Skeletal muscle cell (primary cell): ENCODE measurements at regions not wholly inside any gene's neighbourhood (a gene's known extent, or its start where the extent isn't known, plus 50 kb on each side); places are given as distances from the start of the nearest gene placed in this dataset.
A peak's percentile ranks its signal among the peaks of the same experiment; 100 is the strongest.

Experiments
- DNase-seq: peaks from one replicate; pipeline ENCODE4 v3.0.0-alpha.2; 2010; ENCODE audit warnings: low read depth
- H3K4me3 ChIP-seq: 2 replicates; pipeline ENCODE4 v1.5.1; 2011; ENCODE audit warnings: low read depth, mild to moderate bottlenecking, control low read depth, low read length, moderate library complexity

GRCh38 chr7:42351316-42351935, 114.4 kb upstream of the GLI3 start:
- peak; percentile 56 for DNase-seq
- H3K4me3 ChIP-seq: no peak overlapping the region

DNA sequence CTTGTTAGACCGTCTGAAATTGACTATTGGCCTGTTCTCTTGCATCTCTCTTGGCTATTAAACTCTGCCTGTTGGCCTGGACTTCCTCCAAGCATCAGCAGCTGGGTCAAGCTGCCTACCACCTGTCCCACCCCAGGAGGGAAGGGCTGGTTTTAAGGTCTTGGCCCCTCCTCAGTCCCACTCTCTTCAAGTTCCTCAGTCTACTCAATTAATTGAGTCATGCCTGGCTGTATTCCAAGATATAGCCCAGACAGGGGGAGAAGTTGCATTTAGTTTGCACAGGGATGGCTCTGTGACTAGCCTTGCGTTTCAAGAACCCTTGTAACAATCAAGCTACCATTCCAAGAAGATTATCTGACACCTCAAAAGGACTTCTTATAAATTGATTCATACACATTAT, 113.8 kb upstream of the GLI3 start:
- H3K4me3 ChIP-seq: no peak overlapping the region
- DNase-seq: peak; percentile 53

GRCh38 chr7:42348631-42349030, 111.6 kb upstream of the GLI3 start:
- no peak for DNase-seq
- H3K4me3 ChIP-seq: no peak overlapping the region

GRCh38 chr7:42348071-42348470, 111.1 kb upstream of the GLI3 start:
- no peak for DNase-seq
- no peak overlapping the region for H3K4me3 ChIP-seq

GRCh38 chr7:42347616-42348015, 110.6 kb upstream of the GLI3 start:
- no peak for DNase-seq

DNA sequence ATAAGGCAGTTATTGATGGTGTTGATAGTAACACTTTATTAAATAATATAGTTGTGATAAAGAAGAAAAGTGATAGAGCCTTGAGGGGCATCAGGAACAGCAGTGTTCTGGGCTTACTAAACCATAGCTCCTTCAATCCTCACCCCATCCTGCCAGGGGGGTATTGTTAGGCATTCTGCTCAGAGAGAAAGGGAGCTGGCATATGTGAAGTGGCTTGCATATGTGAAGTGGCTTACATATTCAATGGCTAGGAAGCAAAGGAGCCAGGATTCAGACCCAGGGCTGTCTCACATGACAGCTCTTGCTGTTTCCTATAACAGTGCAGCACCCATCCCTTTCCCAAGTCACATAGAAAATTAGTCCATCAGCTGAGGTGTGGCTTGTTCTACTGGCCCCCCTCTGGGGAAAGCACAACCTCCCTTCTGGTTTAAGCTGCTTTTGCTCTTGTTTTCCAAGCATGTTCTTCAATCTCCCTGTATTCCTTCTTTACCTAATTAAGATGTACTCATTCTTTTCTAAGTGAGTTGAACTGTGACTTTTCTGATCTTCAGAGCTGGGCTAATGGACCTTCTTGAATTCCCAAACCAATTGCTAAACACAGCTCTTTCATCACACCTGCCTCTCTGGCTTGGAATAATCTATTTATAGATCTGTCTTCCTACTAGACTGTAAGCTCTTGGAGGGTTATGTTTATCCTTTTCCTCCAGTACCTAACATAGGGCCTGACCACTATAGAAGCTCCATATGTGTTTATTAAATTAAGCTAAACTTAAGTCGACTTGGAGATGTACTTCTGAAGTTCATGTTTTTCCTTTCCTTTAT, 108.7 kb upstream of the GLI3 start:
- DNase-seq: no peak
- no peak overlapping the region for H3K4me3 ChIP-seq

More at GRCh38 chr7:42347616-42348015, 110.6 kb upstream of the GLI3 start:
- no peak overlapping the region for H3K4me3 ChIP-seq

DNA sequence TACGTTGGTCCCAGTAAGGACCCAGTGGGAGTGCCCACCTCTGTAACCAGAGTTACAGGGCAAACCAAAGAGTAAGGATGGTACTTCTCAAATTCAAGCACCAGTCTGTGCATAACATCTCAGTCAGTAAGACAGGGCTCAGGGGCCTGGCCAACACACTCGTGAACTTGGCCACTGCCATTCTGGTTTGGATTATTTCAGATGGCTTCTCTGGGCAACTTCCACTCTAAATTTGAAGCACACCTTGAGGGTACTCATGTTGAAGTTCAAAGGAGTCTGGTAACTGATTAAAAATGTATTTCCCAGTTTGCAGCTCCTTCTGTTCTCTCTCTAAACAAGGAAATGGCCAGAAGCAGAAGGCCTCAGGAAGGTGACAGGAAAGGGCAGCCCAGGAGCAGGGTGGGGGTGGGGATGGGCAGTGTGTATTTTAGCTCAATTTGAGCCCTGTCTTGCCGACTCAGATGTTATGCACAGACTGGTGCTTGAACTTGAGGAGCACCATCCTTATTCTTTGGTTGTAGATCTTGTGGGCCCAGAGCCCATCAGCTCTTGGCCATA, 107.3 kb upstream of the GLI3 start:
- no peak overlapping the region for H3K4me3 ChIP-seq
- DNase-seq: no peak

DNA sequence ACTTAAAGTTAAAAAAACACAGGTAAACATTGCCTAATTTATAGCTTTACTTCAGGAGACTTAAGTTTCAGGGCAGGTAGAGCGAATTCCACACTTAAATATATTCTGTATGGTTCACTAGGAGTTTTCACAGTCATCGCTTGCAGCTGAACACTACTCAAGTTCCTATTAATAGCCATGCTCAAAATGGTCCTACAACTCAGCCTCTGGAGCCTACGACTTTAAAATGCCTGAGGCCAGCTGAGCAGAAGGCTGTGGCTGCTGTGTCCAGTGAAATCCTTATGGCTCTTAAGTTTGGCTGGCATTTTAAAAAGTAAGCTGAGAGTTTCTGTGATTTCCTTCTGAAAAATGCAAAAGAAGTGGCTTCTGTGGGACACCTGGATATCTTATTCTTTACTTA, 105.4 kb upstream of the GLI3 start:
- H3K4me3 ChIP-seq: no peak overlapping the region

GRCh38 chr7:42340436-42340835, 103.4 kb upstream of the GLI3 start:
- DNase-seq: no peak
- no peak overlapping the region for H3K4me3 ChIP-seq

More for the DNA sequence above, 105.4 kb upstream of the GLI3 start:
- no peak for DNase-seq

DNA sequence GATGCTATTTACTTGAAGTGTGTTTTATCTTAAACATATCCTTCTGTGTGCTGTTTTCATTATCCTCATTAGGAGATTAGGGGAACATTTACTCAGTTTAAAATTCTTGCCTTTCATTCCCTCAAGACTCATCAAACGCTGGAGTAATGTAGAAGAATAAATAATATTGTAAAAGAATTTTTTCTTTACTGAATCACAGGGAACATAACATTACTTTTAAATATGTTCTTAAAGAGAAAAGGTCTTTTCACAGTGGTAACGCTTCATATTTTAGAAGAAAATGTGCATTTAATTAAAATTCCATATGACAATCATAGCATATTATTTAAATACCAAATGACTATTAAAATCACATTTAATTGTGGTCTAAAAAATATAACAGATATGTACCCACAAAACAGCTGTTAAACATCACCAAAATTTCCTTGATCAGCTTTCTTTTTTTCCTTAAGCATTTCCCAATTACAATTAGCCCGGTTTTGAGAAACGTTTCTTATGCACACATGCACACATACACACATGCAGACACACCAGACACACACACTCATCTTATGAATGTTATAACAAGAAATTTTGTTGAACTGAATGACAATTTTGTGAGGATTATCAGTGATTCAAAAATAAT, 102.0 kb upstream of the GLI3 start:
- no peak for DNase-seq
- no peak overlapping the region for H3K4me3 ChIP-seq

DNA sequence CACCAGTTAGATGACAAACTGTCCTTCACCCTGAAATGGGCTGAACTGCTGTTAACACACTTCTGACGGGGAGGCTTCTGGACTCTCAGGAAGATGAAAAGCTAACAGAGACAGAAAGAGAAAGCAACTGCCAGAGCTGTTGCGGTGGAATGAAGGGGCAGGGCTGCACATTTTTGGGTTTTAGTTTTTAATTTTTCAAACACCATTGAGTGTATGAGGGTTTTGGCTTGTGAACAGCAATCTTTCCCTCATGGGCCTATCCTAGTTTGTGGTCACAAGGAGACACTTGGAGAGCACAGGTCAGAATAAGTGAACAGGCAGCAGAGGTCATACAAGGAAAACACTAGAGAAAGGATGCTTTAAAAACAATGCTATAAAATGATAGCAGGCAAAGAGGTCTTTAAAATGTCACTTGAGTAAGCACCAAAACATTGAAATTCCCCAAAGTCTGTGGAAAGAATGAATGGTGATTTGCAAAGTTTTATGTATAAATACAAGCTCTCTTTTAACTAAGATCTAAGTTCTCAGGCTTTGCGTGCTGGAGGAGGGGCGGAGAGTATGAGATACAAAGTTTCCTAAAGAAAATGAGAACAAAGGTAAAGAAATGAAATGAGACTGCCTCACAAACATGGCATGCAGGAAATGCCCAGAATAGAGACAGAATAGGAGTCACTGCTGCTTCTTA, 101.4 kb upstream of the GLI3 start:
- H3K4me3 ChIP-seq: no peak overlapping the region
- DNase-seq: peak; percentile 49

GRCh38 chr7:42337225-42337905, 100.4 kb upstream of the GLI3 start:
- no peak overlapping the region for H3K4me3 ChIP-seq

DNA sequence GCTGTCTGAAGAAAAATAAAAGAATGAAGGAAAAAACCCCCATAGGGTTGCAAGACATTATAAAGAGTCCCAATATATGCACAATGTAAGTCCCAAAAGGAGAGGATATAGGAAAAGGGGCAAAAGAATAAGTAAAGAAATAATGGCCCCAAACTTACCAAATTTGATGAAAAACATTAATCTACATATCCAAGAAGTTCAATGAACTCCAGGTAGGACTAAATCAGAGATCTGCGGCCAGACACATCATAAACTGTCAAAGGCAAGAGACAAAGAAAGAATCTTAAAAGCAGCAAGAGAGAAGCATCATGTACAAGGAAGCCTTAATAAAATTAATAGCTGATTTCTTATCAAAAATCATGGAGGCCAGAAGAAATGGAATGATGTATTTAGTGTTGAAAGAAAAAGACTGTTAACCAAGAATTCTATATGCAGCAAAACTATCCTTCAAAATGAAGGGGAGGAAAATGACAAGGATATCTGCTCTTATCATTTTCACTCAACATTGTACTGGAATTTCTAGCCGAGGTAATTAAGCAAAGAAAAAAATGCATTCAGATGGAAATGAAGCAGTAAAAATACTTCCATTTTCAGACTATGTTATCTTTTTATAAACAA, 95.7 kb upstream of the GLI3 start:
- no peak overlapping the region for H3K4me3 ChIP-seq
- DNase-seq: no peak

More at GRCh38 chr7:42337225-42337905, 100.4 kb upstream of the GLI3 start:
- DNase-seq: no peak

GRCh38 chr7:42319631-42320030, 82.6 kb upstream of the GLI3 start:
- DNase-seq: no peak

DNA sequence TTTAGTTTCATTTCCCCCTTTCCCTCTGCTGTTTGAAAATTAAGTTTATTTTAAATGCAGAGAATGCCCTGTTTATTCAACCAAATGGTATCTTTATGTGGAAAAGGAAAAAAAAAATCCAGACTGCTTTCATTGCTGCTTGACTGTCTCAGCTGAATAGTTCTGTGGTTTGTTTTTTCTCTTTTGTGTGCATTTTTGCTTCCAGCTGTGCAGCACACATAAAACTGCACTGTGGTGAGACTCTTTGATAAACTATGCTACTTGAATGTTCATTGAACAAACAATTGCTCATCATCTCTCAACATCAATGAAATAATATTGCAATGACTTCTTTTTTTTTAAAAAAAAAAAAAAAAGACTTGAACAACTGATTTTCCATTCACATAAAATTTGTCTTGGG, 78.6 kb upstream of the GLI3 start:
- DNase-seq: peak; percentile 12
- H3K4me3 ChIP-seq: no peak overlapping the region

More at GRCh38 chr7:42319631-42320030, 82.6 kb upstream of the GLI3 start:
- no peak overlapping the region for H3K4me3 ChIP-seq

GRCh38 chr7:42315103-42315502, 78.1 kb upstream of the GLI3 start:
- DNase-seq: no peak

GRCh38 chr7:42314696-42315095, 77.7 kb upstream of the GLI3 start:
- DNase-seq: no peak
- no peak overlapping the region for H3K4me3 ChIP-seq

More at GRCh38 chr7:42315103-42315502, 78.1 kb upstream of the GLI3 start:
- H3K4me3 ChIP-seq: no peak overlapping the region

GRCh38 chr7:42311195-42311594, 74.2 kb upstream of the GLI3 start:
- no peak overlapping the region for H3K4me3 ChIP-seq
- no peak for DNase-seq
